ENCODE measurements at regions not wholly inside any gene's neighbourhood (a gene's known extent, or its start where the extent isn't known, plus 50 kb on each side); places are given as distances from the start of the nearest gene placed in this dataset.

- TF ChIP-seq CEBPB (IDR thresholded peaks at IDR 0.05; ENCODE audit: low read depth, low read length) (no peak), RFX5 (IDR thresholded peaks at IDR 0.05; ENCODE audit: low read depth, low read length) (no peak), CTCF (conservative IDR thresholded peaks at IDR 0.05; ENCODE audit: low read depth, low read length) (no peak), ELK1 (IDR thresholded peaks at IDR 0.05; ENCODE audit: borderline replicate concordance, low read depth, low read length) (no peak), SMC3 (IDR thresholded peaks at IDR 0.05; ENCODE audit: low read depth, low read length) (no peak), USF2 (IDR thresholded peaks at IDR 0.05; ENCODE audit: low read depth, low read length) (no peak), RAD21 (IDR thresholded peaks at IDR 0.05; ENCODE audit: low read length) (no peak), POLR2A (IDR thresholded peaks at IDR 0.05; ENCODE audit: low read depth, low read length) (no peak), CHD1 (IDR thresholded peaks at IDR 0.05; ENCODE audit: low read depth, low read length) (no peak), RCOR1 (IDR thresholded peaks at IDR 0.05; ENCODE audit: insufficient replicate concordance, low read length) (no peak), MXI1 (IDR thresholded peaks at IDR 0.05; ENCODE audit: borderline replicate concordance, low read depth, low read length) (no peak), BHLHE40 (IDR thresholded peaks at IDR 0.05; ENCODE audit: low read depth, low read length) (no peak), FOS (IDR thresholded peaks at IDR 0.05; ENCODE audit: low read depth, low read length) (no peak)
These were observed 99.1 kb upstream of the ADAD1 start for GRCh38 chr4:122279670-122280069.
